Kidney (tissue), 13 donors: ENCODE measurements at regions not wholly inside any gene's neighbourhood (a gene's known extent, or its start where the extent isn't known, plus 50 kb on each side); places are given as distances from the start of the nearest gene placed in this dataset.

Experiments
- DNase-seq, 5 donors: peaks; one replicate each; pipeline ENCODE4 v3.0.0-alpha.2; 2013 to 2020
- FAIRE-seq: peaks from 2 replicates; lab custom pipeline; 2012; peaks lifted over from hg19 to GRCh38; lab: Jason Lieb, UNC
- H3K27ac ChIP-seq, 2 donors: one replicate each; pipeline ENCODE4 v1.7.0; 2013; ENCODE audit warnings: low read depth in 2 of 2, low read length in 2 of 2, inconsistent platforms in 1 of 2
- H3K27me3 ChIP-seq: one replicate; pipeline ENCODE4 v1.7.1; 2013; ENCODE audit warnings: low read length, inconsistent platforms; ENCODE audit not compliant: control insufficient read depth, insufficient read depth
- H3K36me3 ChIP-seq, 3 donors: one replicate each; pipeline versions ENCODE4 v1.7.0 to v1.7.1; 2013; ENCODE audit warnings: low read length in 3 of 3, control low read depth in 1 of 3, inconsistent platforms in 1 of 3; ENCODE audit not compliant: insufficient read depth in 3 of 3, control insufficient read depth in 2 of 3
- H3K4me1 ChIP-seq, 3 donors: one replicate each; pipeline versions ENCODE4 v1.7.0 to v1.7.1; 2013; ENCODE audit warnings: low read length in 3 of 3, inconsistent platforms in 1 of 3, low read depth in 1 of 3; ENCODE audit not compliant: control insufficient read depth in 2 of 3, insufficient read depth in 2 of 3
- H3K4me3 ChIP-seq, 3 donors: one replicate each; pipeline versions ENCODE4 v1.7.0 to v1.8.1; 2013; ENCODE audit warnings: low read length in 3 of 3, control low read depth in 1 of 3, inconsistent platforms in 1 of 3
- H3K9ac ChIP-seq, 3 donors: one replicate each; pipeline versions ENCODE4 v1.7.0 to v1.7.1; 2013; ENCODE audit warnings: low read length in 3 of 3, control low read depth in 1 of 3, inconsistent platforms in 1 of 3
- H3K9me3 ChIP-seq, 3 donors: one replicate each; pipeline versions ENCODE4 v1.7.0 to v1.7.1; 2013; ENCODE audit warnings: low read length in 3 of 3, control low read depth in 1 of 3, inconsistent platforms in 1 of 3; ENCODE audit not compliant: control insufficient read depth in 2 of 3, insufficient read depth in 1 of 3
- CTCF ChIP-seq: IDR thresholded peaks from 3 replicates; pipeline ENCODE4 v1.5.1; 2012; ENCODE audit warnings: mild to moderate bottlenecking, moderate library complexity, borderline replicate concordance; ENCODE audit not compliant: insufficient read depth; ENCODE audit errors: extremely low read depth
- intact Hi-C: fragments of 100-400 bp; cut with DNase I; formaldehyde crosslinking; loops from one replicate; pipeline ENCODE4 v1.11.1; 2022
- donor health status: control.
- donor health status: control.
- donor health status: control.
- donor health status: control.
- donor health status: control.
- donor health status: DM: yes; HTN: yes; CAD: no.
- donor health status: Normal renal cell carcinoma (clear cell type).

GRCh38 chrX:20609916-20610415, 343.3 kb upstream of the RPS6KA3 start:
- no peaks in the 10 kb centered on the region for H3K9me3 ChIP-seq
- H3K27ac ChIP-seq: no peak overlapping the region
- H3K4me3 ChIP-seq: no peak overlapping the region
- intact Hi-C loops: no loop called here
- no peak overlapping the region for H3K9ac ChIP-seq
- no peaks in the 10 kb centered on the region for H3K27me3 ChIP-seq
- H3K36me3 ChIP-seq: no peaks in the 10 kb centered on the region
- DNase-seq: no peak
- FAIRE-seq: no peak
- TF ChIP-seq CTCF: no peak
- H3K4me1 ChIP-seq: no peaks in the 10 kb centered on the region

GRCh38 chrX:20606831-20607230, 340.1 kb upstream of the RPS6KA3 start:
- Histone ChIP-seq H3K27ac (no peak overlapping the region), H3K9ac (no peak overlapping the region), H3K4me3 (no peak overlapping the region), H3K4me1 (no peaks in the 10 kb centered on the region), H3K9me3 (no peaks in the 10 kb centered on the region), H3K36me3 (no peaks in the 10 kb centered on the region), H3K27me3 (no peaks in the 10 kb centered on the region)
- intact Hi-C loops: no loop called here
- no peak for FAIRE-seq
- no peak for TF ChIP-seq CTCF
- no peak for DNase-seq

DNA sequence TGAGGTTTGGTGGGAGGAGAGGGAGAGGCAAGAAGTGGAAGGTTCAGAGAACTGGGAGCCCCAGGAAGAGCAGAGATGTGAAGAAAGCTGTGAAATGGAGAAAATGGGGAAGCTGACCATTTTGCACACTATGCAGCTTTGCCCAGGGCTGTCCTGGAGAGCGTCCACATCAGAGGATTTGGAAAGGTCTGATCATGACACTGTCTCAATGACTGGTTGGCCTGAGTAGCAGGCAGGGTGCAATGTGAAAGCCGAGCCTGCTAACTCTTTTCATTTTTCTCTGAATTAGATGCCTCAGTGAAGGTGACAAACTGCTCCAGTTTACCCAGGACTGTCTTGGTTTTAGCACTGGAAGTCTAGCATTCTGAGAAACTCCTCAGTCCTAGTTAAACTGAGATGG, 330.1 kb upstream of the RPS6KA3 start:
- Histone ChIP-seq H3K27me3 (peaks cover 2% of the 10 kb centered on the region), H3K9ac (no peak overlapping the region), H3K9me3 (no peaks in the 10 kb centered on the region), H3K4me3 (no peak overlapping the region), H3K36me3 (no peaks in the 10 kb centered on the region), H3K27ac (no peak overlapping the region), H3K4me1 (no peaks in the 10 kb centered on the region)
- intact Hi-C loops: no loop called here
- DNase-seq (no peak), FAIRE-seq (no peak)
- no peak for TF ChIP-seq CTCF
